Duodenal mucosa (tissue), 2 donors: ENCODE measurements at regions not wholly inside any gene's neighbourhood (a gene's known extent, or its start where the extent isn't known, plus 50 kb on each side); places are given as distances from the start of the nearest gene placed in this dataset.

Experiments
- H3K27ac ChIP-seq: one replicate; pipeline ENCODE4 v1.7.0; 2013; ENCODE audit warnings: low read depth, low read length
- H3K27me3 ChIP-seq, 2 donors: one replicate each; pipeline ENCODE4 v1.7.0; 2013; ENCODE audit warnings: low read length in 2 of 2, control low read depth in 1 of 2; ENCODE audit not compliant: insufficient read depth in 2 of 2, control insufficient read depth in 1 of 2
- H3K36me3 ChIP-seq, 2 donors: one replicate each; pipeline ENCODE4 v1.7.0; 2013; ENCODE audit warnings: low read length in 2 of 2, control low read depth in 1 of 2; ENCODE audit not compliant: insufficient read depth in 2 of 2, control insufficient read depth in 1 of 2
- H3K4me1 ChIP-seq, 2 donors: one replicate each; pipeline ENCODE4 v1.7.0; 2013; ENCODE audit warnings: low read length in 2 of 2, control low read depth in 1 of 2; ENCODE audit not compliant: insufficient read depth in 2 of 2, control insufficient read depth in 1 of 2
- H3K4me3 ChIP-seq, 2 donors: one replicate each; pipeline ENCODE4 v1.7.0; 2013; ENCODE audit warnings: low read length in 2 of 2, low read depth in 1 of 2
- H3K9ac ChIP-seq, 2 donors: one replicate each; pipeline ENCODE4 v1.7.0; 2013; ENCODE audit warnings: low read length in 2 of 2, low read depth in 1 of 2
- H3K9me3 ChIP-seq, 2 donors: one replicate each; pipeline ENCODE4 v1.7.0; 2013; ENCODE audit warnings: low read length in 2 of 2, control low read depth in 1 of 2; ENCODE audit not compliant: control insufficient read depth in 1 of 2

- Histone ChIP-seq H3K9ac (peak overlapping the region in 1 of 2 donors; percentile 39), H3K27me3 (no peaks in the 10 kb centered on the region), H3K4me3 (peak overlapping the region; percentile 5 to 45)
Measured at GRCh38 chr6:27772261-27773001, 139.8 kb downstream of the OR2B2 start.

GRCh38 chr6:27771235-27771634 is 141.0 kb downstream of the OR2B2 start:
- H3K27me3 ChIP-seq, result no peaks in the 10 kb centered on the region
- no peak overlapping the region for H3K27ac ChIP-seq
- H3K9ac ChIP-seq, result no peak overlapping the region
- H3K4me1 ChIP-seq, result peaks cover 18 to 25% of the 10 kb centered on the region in 2 donors
- H3K9me3 ChIP-seq, result no peaks in the 10 kb centered on the region
- no peak overlapping the region for H3K4me3 ChIP-seq
- H3K36me3 ChIP-seq, result no peaks in the 10 kb centered on the region

More at GRCh38 chr6:27772261-27773001, 139.8 kb downstream of the OR2B2 start:
- no peaks in the 10 kb centered on the region for H3K9me3 ChIP-seq
- peaks cover 18 to 25% of the 10 kb centered on the region in 2 donors for H3K4me1 ChIP-seq
- no peaks in the 10 kb centered on the region for H3K36me3 ChIP-seq
- H3K27ac ChIP-seq, result no peak overlapping the region

- H3K4me1 ChIP-seq, result peaks cover 18 to 25% of the 10 kb centered on the region in 2 donors
- no peak overlapping the region for H3K9ac ChIP-seq
- no peaks in the 10 kb centered on the region for H3K36me3 ChIP-seq
- no peaks in the 10 kb centered on the region for H3K27me3 ChIP-seq
- H3K9me3 ChIP-seq, result no peaks in the 10 kb centered on the region
- no peak overlapping the region for H3K27ac ChIP-seq
- H3K4me3 ChIP-seq, result no peak overlapping the region
Measured at GRCh38 chr6:27770724-27771123, 141.5 kb downstream of the OR2B2 start.

GRCh38 chr6:27768556-27768955 is 143.6 kb downstream of the OR2B2 start:
- Histone ChIP-seq H3K9ac (no peak overlapping the region), H3K27ac (no peak overlapping the region), H3K4me1 (peaks cover 15 to 20% of the 10 kb centered on the region in 2 donors), H3K36me3 (no peaks in the 10 kb centered on the region), H3K9me3 (no peaks in the 10 kb centered on the region), H3K4me3 (no peak overlapping the region), H3K27me3 (no peaks in the 10 kb centered on the region)

- no peak overlapping the region for H3K9ac ChIP-seq
- H3K27ac ChIP-seq, result no peak overlapping the region
- peaks cover 8 to 13% of the 10 kb centered on the region in 2 donors for H3K4me1 ChIP-seq
- no peaks in the 10 kb centered on the region for H3K27me3 ChIP-seq
- no peaks in the 10 kb centered on the region for H3K9me3 ChIP-seq
- H3K36me3 ChIP-seq, result no peaks in the 10 kb centered on the region
- no peak overlapping the region for H3K4me3 ChIP-seq
Measured at GRCh38 chr6:27767851-27768250, 144.3 kb downstream of the OR2B2 start.

- Histone ChIP-seq H3K27me3 (no peaks in the 10 kb centered on the region), H3K4me1 (no peaks in the 10 kb centered on the region), H3K36me3 (no peaks in the 10 kb centered on the region)
Measured at GRCh38 chr6:27766405-27766804, 145.8 kb downstream of the OR2B2 start.

GRCh38 chr6:27765028-27765590 is 147.1 kb downstream of the OR2B2 start:
- Histone ChIP-seq H3K27ac (no peak overlapping the region), H3K27me3 (no peaks in the 10 kb centered on the region), H3K4me3 (no peak overlapping the region), H3K9ac (no peak overlapping the region), H3K36me3 (no peaks in the 10 kb centered on the region), H3K9me3 (no peaks in the 10 kb centered on the region), H3K4me1 (no peaks in the 10 kb centered on the region)

More at GRCh38 chr6:27766405-27766804, 145.8 kb downstream of the OR2B2 start:
- H3K9me3 ChIP-seq, result no peaks in the 10 kb centered on the region
- no peak overlapping the region for H3K9ac ChIP-seq
- H3K4me3 ChIP-seq, result no peak overlapping the region
- H3K27ac ChIP-seq, result no peak overlapping the region

- H3K27ac ChIP-seq, result no peak overlapping the region
- no peaks in the 10 kb centered on the region for H3K27me3 ChIP-seq
- H3K4me1 ChIP-seq, result peaks cover 0 to 5% of the 10 kb centered on the region in 2 donors
- no peak overlapping the region for H3K9ac ChIP-seq
- no peaks in the 10 kb centered on the region for H3K36me3 ChIP-seq
- H3K9me3 ChIP-seq, result no peaks in the 10 kb centered on the region
- H3K4me3 ChIP-seq, result no peak overlapping the region
Measured at GRCh38 chr6:27761391-27761790, 150.8 kb downstream of the OR2B2 start.

GRCh38 chr6:27760464-27760863 is 151.7 kb downstream of the OR2B2 start:
- no peaks in the 10 kb centered on the region for H3K27me3 ChIP-seq
- peaks cover 0 to 5% of the 10 kb centered on the region in 2 donors for H3K4me1 ChIP-seq
- H3K27ac ChIP-seq, result no peak overlapping the region
- no peak overlapping the region for H3K9ac ChIP-seq
- H3K36me3 ChIP-seq, result no peaks in the 10 kb centered on the region
- no peak overlapping the region for H3K4me3 ChIP-seq
- no peaks in the 10 kb centered on the region for H3K9me3 ChIP-seq

GRCh38 chr6:27759930-27760329 is 152.3 kb downstream of the OR2B2 start:
- Histone ChIP-seq H3K9ac (no peak overlapping the region), H3K9me3 (no peaks in the 10 kb centered on the region), H3K4me3 (no peak overlapping the region), H3K27me3 (no peaks in the 10 kb centered on the region), H3K4me1 (peaks cover 0 to 5% of the 10 kb centered on the region in 2 donors), H3K27ac (no peak overlapping the region), H3K36me3 (no peaks in the 10 kb centered on the region)
